ENCODE measurements at regions not wholly inside any gene's neighbourhood (a gene's known extent, or its start where the extent isn't known, plus 50 kb on each side); places are given as distances from the start of the nearest gene placed in this dataset.

GRCh38 chr9:134585021-134585561 is 56.5 kb upstream of the COL5A1 start:
- no peak for TF ChIP-seq GATA3 (IDR thresholded peaks at IDR 0.05; ENCODE audit: low read depth, low read length)
- TF ChIP-seq GATA2 (IDR thresholded peaks at IDR 0.05; ENCODE audit: low read depth, low read length) = no peak

All from SH-SY5Y (cell line).